Fibroblast of skin of right biceps (primary cell): ENCODE measurements at regions not wholly inside any gene's neighbourhood (a gene's known extent, or its start where the extent isn't known, plus 50 kb on each side); places are given as distances from the start of the nearest gene placed in this dataset.
"Not testable (repeated sequence)": the region's sequence is repeated elsewhere in the genome, so short reads cannot be mapped to it uniquely, and the experiment has no call there.

Source experiments
- DNase-seq: peaks from one replicate; pipeline ENCODE4 v3.0.0-alpha.2; 2013

DNA sequence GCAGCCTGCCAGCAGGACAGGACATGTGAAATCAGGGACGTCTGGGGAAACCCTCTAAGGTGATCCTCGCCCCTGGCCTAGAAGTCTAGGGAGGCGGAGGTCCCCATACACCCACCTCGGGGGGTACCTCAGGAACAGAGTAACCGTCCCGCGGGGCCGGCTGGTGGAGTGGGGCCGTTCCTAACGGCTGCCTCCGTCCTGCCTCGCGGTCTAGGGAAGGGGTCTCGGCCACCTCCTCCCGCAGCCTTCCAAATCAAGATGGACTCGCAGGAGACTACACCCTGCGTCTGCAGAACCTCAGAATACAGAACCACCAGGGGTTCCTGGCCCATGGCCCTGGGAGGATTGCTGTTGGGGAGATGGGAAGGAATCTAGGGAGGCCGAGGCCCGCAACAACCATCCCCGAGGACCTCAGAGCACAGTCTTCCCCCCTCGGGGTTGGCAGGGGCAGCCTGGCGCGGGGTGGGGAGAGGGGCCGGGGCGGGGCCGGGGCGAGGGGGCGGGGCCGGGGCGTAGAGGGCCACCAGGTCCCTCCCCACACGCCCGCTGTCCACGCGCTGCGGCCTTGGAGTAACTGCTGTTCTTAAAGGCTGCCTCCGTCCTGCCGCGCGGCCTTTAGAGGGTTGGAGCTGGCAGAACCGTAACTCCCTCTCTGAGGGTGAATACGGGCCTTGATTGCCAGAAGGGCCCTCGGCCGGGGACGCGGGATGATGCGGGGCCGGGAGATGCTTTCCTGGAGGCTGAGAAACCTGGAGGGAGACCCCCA lies 89.0 kb upstream of the MLN start:
- DNase-seq, result no peak

DNA sequence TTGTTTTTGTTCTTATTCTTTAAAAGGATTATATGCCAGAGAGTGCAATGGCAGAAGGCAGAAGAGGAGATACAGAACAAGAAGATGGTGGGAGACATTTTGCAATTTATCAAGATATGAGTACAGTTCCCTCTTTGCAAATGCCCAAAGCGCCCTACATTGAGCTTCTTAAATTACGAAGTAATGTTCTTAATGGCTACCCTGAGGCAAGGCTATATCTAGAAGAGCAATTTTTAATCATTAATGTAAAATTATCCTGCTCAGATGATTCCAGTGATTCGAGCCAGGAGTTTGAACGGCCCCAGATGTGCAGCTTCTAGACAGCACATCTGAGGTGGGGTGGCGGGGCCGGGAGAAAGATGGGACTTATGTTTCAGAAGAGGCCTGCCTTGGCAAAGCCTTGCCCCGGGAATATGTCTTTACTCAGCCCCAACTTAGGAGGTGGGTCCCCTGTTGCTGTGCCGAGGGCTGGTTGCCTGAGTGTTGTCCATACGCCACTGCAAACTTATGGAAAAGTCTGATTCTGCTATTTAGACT lies 84.9 kb upstream of the MLN start:
- DNase-seq, result no peak

DNA sequence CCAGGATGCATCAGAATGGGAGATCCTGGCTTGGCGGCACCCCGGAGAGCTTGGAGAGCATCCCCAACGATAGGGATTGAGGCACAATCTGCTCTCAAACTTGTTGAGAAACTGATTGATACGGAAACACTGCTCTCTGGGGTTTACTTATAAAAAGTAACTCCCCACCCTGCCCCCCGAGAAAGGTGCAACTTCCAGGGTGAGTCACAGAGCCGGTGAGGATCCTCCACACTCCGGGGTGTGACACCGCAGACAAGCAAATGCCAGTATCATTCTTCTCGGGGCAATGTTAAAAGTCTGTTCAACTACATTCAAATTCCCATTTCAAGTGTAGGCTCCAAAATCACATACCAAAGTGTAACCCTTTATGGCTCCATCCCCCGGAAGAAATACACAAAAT lies 84.4 kb upstream of the MLN start:
- no peak for DNase-seq

DNA sequence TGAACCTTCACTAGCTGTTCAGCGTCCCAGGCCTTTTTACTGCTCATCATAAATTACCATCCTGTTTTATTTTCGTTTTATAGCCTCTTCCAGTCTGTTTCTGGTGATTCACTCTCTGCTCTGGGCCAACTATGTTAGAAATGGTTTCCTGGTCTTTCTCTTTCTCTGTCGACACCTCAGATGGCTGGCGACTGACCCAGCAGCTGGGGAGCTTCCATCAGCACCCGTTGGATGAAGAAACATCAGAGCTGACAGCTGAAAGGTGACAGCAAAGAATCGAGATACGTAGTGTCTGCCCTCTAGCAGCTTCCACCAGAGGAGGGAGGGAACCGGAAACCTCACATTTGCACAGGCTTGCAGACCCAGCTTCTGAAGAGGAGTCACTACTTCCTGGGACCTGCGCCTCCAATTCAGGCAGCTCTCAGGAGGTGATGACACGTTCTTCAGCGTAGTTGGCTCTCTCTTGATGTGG lies 82.9 kb upstream of the MLN start:
- DNase-seq, result peak; percentile 80

DNA sequence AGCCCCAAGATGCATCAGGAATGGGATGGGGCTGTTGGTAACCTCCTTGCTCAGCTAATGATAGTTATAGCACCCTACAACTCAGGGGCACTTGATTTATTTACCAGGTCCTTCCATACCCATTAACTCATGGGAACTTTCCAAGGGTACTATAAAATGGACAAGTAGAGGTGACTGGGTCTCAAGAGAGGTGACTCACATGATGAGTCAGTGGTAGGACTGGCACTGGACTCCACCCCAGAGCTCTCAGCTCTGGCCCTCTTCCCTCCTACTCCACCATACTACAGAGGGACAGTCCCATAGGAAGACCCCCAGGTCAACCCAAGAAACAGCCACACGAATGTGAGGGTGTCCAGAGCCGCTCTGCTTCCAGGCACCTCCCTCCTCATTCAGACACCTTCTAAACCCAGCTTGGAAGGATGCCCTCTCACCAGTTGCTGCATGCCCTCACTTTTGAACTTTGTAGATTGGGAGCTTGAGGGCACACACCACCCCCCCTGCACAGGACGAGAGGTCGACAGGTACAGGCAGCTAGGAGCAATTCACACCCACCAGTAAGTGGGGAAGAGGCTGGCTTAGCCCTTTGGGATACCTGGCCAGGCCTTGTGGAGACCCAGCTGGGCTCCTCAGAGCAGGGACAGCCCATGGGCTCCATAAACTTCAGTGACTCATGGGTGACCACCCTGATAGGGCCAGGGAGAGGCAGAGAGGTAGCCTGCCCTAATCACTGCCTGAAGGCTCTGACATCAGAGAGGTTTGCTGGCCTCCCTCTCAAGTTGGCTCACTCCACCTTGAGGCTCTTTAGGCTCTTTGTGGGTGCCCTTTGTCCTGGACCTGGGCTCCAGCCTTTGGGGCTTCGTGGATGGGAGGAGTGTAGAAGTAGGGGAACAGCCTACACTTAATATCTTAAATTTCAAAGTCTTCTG lies 81.6 kb upstream of the MLN start:
- DNase-seq, result peak; percentile 45

DNA sequence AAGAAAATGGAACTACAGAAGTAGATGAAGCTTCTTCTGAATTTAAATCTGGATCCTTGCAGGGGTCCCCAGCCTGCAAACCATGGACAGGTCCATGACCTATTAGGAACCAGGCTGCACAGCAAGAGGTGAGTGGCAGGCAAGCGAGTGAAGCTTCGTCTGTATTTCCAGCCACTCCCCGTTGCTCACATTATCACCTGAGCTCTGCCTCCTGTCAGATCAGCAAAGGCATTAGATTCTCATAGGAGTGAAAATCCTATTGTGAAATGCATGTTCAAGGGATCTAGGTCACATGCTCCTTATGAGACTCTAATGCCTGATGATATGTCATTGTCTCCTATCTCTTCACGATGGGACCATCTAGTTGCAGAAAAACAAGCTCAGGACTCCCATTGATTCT lies 79.8 kb upstream of the MLN start:
- not testable (repeated sequence) for DNase-seq

DNA sequence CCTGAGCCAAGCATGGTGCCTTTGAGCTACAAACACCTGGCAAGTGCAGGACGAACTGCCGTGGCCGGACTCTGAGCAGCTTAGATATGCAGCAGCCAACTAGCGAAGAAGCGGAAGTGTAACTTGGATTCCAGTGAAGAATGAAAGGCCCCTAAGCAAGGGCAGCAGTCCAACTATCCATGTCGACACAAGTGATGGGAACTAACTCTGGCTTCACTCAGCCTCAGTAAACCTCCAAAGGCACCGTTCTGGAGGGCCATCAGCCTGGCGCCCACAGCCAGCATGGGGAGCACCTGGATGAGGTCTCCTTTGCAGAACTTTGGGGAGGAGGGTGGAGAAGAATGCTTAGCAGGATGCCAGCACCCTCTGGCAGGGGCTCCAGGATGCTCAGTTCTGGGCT lies 78.4 kb upstream of the MLN start:
- peak; percentile 20 for DNase-seq

DNA sequence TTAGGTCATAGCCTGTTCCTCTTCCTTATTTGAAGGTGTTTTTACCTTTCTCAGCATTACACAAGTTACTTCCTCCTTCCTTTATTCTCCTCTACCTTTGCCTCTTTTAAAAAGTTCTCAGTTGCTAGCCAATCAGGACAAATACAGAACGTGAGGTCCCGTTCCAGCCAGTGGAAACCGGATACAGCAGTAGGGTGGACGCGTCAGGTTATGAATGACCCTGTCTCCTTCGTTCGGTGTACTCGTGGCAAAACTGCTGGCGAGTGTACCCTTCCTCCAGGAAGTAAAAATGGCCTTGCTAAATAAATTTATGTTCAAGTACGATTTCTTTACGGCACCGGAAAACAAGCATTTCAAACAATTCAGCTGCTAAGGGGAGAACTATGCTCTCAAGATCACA lies 77.0 kb upstream of the MLN start:
- DNase-seq, result no peak

DNA sequence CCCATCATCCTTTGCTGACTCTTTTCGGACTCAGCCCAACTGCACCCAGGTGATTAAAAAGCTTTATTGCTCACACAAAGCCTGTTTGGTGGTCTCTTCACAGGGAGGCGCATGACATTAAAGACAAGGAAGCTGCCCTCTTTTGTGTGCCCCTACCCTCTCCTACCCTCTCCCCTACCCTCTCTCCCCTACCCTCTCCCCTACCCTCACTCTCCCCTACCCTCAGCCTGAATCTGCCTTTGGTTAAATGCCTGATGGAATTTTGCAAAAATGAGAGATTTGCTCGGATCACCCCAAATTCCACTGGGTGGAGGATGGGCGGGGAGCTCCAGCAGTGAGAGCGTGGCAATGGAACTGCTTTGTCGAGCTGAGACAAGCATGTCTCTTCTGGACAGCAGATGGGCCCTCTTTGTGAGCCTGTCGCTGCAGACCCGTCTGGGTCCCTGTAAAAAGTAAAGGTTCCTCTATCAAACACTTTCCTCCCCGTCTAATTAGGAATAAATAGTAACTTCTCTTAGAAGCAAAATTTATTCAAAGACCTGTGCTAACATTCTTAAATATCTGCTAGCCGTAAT lies 76.4 kb upstream of the MLN start:
- no peak for DNase-seq

DNA sequence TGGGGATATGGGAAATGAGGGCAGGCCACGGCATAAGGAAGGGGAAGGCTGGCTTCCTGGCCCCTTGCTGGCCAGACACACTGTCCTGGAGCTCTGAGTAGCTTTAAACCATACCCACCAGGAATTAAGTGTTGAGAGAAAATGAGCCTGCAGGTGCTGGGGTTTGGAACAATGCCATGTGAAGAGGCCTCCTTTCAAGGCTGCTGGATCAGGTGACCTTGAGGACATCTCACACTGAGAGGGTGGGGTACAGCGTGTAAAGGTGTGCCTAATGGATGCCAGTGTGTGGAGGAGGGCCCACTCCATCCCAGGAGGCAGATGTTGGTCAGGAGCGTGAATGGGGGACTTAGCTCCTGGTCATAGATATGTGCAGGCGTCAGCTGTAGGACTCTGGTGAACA lies 74.8 kb upstream of the MLN start:
- no peak for DNase-seq

DNA sequence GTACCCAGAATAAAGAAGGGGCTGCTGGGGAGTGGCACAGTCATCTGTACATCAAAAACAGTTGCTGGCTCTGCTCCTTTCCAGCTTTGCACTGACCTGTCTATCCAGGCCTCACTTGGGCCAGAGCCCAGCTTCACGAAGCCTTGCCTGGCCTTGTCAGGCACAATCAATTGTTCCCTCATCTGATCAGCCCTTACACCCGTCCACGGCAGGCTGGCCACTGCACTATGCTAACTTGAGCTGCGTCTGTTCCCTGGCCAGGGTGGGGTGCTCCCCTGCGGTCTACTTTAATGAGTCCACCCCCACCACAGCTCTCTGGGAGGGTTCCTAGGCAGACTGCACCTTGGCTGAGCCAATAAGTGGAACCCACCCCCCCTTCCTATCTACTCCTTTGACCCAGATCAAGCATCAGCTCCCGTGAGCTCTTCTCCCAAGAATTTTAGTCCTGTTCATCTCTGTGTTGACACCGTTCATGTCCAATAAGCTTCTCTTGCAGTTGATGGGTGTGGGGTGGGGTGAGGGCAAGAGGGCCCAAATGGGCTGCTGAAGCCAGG lies 74.3 kb upstream of the MLN start:
- DNase-seq, result no peak

DNA sequence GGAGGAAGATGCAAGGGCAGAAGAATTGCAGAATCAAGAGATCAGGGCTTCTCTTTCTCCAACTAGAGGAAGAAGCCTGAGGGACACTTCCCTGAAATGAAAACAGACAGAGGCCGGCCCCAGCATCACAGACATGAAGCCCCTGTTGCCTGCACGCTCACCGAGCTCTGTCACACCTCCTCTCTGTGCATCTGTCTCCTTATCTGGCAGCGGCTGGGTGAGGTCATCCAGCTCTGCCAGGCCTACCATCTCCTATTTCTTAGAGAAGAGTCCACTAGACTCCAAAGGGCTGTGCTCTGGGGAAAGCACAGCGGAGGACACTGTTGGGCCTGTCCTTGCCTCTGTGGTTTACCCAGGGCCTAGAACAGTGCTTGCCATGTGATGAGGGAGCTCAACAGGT lies 71.9 kb upstream of the MLN start:
- DNase-seq, result no peak

DNA sequence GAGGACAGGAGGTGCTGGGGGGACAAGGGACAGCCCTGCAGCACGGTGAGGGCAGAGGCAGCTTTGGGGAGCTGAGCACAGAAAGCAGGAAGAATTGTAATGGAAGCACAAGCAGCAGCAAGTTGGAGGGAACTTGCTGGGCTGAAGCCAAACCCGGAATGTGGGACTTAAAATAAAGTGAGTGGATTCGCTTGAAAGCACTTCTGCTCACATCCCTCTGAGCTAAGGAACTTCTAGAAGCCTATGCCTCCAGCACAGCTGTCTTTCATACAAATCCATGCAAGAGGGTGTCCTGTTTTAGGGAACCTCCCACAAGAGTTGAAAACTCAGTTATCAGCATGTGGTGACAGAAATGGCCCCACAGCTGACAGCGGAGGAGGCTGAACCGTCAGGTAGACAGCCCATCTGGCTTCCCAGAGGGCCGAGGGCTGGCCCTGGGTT lies 71.4 kb upstream of the MLN start:
- no peak for DNase-seq

DNA sequence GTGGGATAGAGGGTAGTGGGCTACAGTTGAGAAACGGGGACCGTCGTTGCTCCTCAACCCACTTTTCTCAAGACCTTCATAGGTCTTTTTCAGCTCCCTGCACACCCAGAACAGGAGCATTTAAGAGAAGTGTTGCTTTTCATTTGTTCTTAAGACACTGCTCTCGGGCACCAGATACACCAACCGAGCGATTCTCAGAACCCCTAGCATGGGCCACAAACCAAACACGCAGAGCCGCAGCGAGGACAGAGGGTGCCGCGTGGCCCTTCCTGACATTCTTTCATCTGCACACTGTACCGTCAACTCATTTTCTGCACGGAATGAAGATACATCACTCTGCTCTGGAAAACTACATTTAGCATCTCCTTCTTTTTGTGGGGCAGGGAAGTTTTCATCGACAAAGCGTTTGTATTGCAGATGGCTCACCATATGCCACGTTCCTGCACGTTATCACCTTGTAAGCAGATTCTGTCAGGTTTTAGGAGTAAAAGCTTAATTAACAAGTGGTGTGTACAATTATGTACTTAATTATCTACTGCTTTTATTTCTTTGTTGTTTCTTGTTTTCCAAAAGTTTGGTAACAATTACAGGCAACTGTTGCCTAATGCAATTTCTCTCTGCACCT lies 70.4 kb upstream of the MLN start:
- DNase-seq, result no peak

DNA sequence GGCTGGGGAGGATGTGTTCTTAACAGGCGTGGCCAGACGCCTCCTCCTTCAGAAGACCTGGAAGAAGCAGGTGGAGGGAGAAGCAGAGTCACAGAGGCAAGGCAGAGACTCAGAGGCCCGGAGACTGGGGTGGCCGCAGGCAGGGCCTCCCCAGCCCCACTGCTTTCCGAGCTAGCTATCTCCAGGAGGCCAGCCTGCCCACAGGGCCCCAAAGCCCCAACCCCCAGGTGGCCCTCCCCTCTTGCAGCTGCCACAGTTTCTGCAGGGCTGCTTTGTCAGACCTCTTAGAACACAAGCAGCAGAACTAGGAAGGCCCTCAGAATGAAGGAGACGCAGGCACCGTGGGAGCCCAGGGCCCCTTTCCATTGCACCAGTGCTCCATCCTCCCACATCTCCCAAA lies 69.0 kb upstream of the MLN start:
- no peak for DNase-seq

DNA sequence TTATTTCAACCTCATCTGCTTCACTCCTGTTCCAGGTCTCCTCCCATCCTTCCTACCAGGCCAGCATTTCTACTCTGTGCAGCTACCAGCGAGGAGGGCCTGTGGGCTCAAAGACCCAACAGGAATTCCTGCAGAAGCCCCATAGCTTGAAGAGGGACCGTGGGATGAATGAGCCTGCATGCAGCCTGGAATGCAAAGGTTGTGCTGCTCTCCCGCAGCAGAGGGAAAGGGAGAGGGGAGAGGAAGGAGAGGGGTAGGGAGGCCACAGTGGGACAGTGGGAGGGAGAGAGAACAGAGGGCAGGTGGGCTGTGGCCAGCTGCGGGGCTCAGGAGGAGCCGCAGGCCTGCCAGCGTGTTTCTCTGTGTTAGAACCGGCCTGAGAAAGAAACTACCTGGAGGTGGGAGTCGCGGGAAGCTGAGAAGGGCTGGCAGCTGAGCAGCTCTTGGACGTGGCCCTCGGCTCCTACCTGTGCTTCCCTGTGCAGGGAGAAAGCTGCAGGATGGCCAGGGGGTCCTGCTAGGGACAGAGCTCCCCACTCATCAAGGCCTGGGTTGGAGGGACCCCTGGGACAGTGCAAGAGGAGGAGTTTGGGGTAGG lies 66.1 kb upstream of the MLN start:
- no peak for DNase-seq

DNA sequence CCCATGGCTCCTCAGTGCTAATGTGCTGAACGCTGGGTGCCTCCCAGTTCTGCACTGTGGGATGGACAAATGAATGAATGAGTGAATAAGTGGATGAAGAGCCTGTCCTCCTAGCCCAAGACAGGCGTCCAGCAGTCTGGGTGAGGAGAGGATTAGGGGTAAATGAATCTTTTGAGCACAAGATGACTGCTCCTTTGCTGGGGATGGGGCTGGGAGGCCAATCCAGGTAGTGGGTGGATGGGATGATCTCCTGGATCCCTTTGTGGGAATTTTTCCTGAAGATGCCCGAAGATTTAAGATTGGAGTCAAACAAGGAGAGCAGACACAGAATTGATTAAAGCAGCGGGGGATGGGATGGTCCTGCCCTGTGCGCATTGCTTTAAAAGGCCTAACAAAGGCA lies 65.3 kb upstream of the MLN start:
- no peak for DNase-seq

DNA sequence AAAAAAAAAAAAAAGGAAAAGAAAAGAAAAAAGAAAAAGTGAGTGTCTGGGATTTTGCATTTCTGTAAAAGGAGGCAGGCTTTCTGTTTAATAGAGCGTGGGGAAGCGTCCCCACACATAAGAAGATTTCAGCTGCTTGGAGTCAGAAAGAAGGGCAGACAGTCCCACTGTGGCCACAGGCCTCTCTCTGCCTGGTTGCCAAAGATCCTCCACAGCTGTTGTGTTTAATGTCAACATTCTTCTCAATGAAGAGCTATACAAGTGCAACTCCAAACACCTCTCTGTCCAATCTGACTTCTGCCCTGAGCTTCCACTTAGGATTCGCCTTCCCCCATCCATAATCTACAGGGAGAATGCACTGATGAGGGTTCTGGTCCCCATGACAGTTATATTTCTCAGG lies 64.3 kb upstream of the MLN start:
- no peak for DNase-seq

DNA sequence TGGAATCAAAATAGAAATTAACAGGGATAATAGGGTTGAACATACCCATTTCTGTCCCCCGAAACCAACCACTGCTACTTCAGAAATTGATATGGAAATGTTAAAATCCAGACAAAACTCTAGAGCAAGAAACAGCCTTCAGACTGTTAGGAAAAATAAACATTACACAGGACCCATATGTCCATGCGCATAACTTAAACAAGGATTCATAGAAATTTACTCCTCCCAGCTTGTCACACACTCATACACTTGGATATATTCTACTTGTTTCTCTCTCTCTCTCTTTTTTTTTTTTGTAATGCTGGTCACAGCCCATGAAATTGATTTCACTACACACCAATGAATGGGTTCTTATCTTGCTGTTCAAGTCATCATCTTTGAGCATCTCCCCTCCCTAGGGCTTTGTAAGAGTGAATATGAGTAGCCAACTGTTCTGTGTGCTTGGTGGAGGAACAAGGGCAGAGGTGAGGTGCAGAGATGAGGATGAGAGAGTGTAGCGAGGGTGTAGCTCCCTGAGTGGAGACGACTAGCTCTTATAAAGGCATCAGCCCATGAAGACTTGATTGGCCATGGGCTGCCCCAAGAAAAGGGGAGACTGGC lies 61.8 kb upstream of the MLN start:
- DNase-seq, result no peak

DNA sequence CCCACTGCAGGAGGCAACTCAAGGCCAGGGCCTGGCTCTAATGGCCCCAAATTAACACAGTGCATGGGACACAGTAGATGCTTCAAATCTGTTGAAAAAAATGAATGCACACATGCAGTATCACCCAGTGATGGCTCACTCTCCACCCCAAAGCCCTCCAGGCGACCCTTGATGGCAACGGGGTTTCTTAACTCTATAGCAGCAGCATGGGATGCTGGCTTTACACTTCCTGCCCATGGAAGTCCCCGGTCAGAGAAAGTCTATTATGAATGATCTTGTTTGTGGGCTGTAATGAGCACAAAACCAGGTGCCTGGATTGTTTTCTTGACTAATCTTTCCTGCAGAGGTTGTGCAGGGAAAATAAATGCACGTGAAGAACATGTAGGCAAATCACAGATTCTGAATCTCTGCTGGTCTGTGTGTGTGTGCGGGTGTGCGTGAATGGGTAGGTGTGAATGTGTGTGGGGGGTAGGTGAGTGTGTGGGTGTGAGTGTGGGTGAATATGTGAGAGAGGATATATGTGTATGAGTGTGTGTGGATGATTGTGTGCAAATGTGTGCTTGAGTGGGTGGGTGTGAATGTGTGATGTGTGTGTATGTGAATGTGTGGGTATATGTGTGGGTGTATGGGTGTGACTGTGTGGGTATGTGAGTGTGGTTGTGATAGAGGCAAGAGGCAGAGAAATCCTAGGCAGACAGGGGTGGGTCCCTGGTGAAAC lies 60.1 kb upstream of the MLN start:
- DNase-seq, result no peak

DNA sequence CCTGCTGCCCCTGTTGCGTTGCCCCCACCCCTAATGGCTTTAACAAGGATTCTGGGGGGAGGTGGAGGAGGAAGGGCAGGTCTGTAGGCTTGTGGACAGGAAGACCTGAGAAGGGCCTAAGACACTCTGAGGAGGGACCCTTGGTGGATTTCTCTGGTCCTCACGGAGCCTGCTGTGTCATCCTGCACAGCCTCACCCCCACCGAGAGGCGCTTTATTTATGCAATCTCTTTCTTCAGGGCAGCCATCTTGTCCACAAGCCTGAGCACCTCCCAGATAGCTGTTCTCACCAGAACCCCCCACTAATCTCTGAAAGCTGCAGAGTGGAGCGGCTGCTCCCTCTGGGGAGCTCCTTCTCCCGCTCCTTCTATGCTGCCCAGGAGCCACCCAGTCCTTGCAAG lies 59.3 kb upstream of the MLN start:
- no peak for DNase-seq
